GM19372 (cell line): ENCODE measurements at regions not wholly inside any gene's neighbourhood (a gene's known extent, or its start where the extent isn't known, plus 50 kb on each side); places are given as distances from the start of the nearest gene placed in this dataset.
A peak's percentile ranks its signal among the peaks of the same experiment; 100 is the strongest.

ENCODE experiments used
- ATAC-seq: cut with Tn5 transposase; IDR thresholded peaks from one replicate; pipeline ENCODE4 v1.9.1; 2021; ENCODE audit warnings: mild to moderate bottlenecking, low read depth, moderate library complexity; ENCODE audit not compliant: unreplicated experiment

GRCh38 chr2:9737053-9737875 lies 106.0 kb upstream of the TAF1B start:
- ATAC-seq, result no peak

- ATAC-seq, result no peak
Observed at GRCh38 chr2:9738062-9738461, 105.2 kb upstream of the TAF1B start.

- ATAC-seq, result no peak
Observed at GRCh38 chr2:9738535-9739496, 104.5 kb upstream of the TAF1B start.

- ATAC-seq, result no peak
Observed at GRCh38 chr2:9739531-9739964, 103.7 kb upstream of the TAF1B start.

- no peak for ATAC-seq
Observed at GRCh38 chr2:9740382-9741073, 102.7 kb upstream of the TAF1B start.

GRCh38 chr2:9741110-9741509 lies 102.2 kb upstream of the TAF1B start:
- ATAC-seq, result no peak

- ATAC-seq, result no peak
Observed at GRCh38 chr2:9742601-9743000, 100.7 kb upstream of the TAF1B start.

- no peak for ATAC-seq
Observed at GRCh38 chr2:9744256-9745004, 98.8 kb upstream of the TAF1B start.

- ATAC-seq, result no peak
Observed at GRCh38 chr2:9745153-9745899, 97.9 kb upstream of the TAF1B start.

GRCh38 chr2:9747396-9747795 lies 95.9 kb upstream of the TAF1B start:
- ATAC-seq, result no peak

- no peak for ATAC-seq
Observed at GRCh38 chr2:9748577-9748976, 94.7 kb upstream of the TAF1B start.

GRCh38 chr2:9749546-9750223 lies 93.6 kb upstream of the TAF1B start:
- no peak for ATAC-seq

- ATAC-seq, result no peak
Observed at GRCh38 chr2:9750224-9751215, 92.8 kb upstream of the TAF1B start.

- no peak for ATAC-seq
Observed at GRCh38 chr2:9751831-9752230, 91.4 kb upstream of the TAF1B start.

- ATAC-seq, result no peak
Observed at GRCh38 chr2:9752441-9753275, 90.6 kb upstream of the TAF1B start.

- peak; percentile 55 for ATAC-seq
Observed at GRCh38 chr2:9753276-9753600, 90.0 kb upstream of the TAF1B start.
